ENCODE measurements at regions not wholly inside any gene's neighbourhood (a gene's known extent, or its start where the extent isn't known, plus 50 kb on each side); places are given as distances from the start of the nearest gene placed in this dataset.

GRCh38 chr4:11622961-11623725 is 194.4 kb upstream of the HS3ST1 start:
- in situ Hi-C loops (cut with HindIII; ENCODE audit: low sequenced_read_pairs): no loop called here
- no peak overlapping the region for H3K4me3 ChIP-seq (ENCODE audit: low read depth, low read length)
- no peak for DNase-seq (ENCODE audit: low read depth)
- TF ChIP-seq CTCF (IDR thresholded peaks at IDR 0.05; ENCODE audit: low read depth, low read length, missing control alignments): no peak

GRCh38 chr4:11620861-11621260 is 192.2 kb upstream of the HS3ST1 start:
- in situ Hi-C loops (cut with HindIII; ENCODE audit: low sequenced_read_pairs): no loop called here
- TF ChIP-seq CTCF (IDR thresholded peaks at IDR 0.05; ENCODE audit: low read depth, low read length, missing control alignments): no peak
- no peak overlapping the region for H3K4me3 ChIP-seq (ENCODE audit: low read depth, low read length)
- no peak for DNase-seq (ENCODE audit: low read depth)

- TF ChIP-seq CTCF (IDR thresholded peaks at IDR 0.05; ENCODE audit: low read depth, low read length, missing control alignments): no peak
- in situ Hi-C loops (cut with HindIII; ENCODE audit: low sequenced_read_pairs): no loop called here
- H3K4me3 ChIP-seq (ENCODE audit: low read depth, low read length): no peak overlapping the region
- DNase-seq (ENCODE audit: low read depth): no peak
Observed at GRCh38 chr4:11618666-11619282, 190.1 kb upstream of the HS3ST1 start.

- in situ Hi-C loops (cut with HindIII; ENCODE audit: low sequenced_read_pairs): no loop called here
- no peak for DNase-seq (ENCODE audit: low read depth)
- no peak overlapping the region for H3K4me3 ChIP-seq (ENCODE audit: low read depth, low read length)
- TF ChIP-seq CTCF (IDR thresholded peaks at IDR 0.05; ENCODE audit: low read depth, low read length, missing control alignments): no peak
Observed at GRCh38 chr4:11616856-11617255, 188.2 kb upstream of the HS3ST1 start.

GRCh38 chr4:11615601-11616000 is 186.9 kb upstream of the HS3ST1 start:
- no peak overlapping the region for H3K4me3 ChIP-seq (ENCODE audit: low read depth, low read length)
- no peak for TF ChIP-seq CTCF (IDR thresholded peaks at IDR 0.05; ENCODE audit: low read depth, low read length, missing control alignments)
- no peak for DNase-seq (ENCODE audit: low read depth)
- in situ Hi-C loops (cut with HindIII; ENCODE audit: low sequenced_read_pairs): no loop called here

- in situ Hi-C loops (cut with HindIII; ENCODE audit: low sequenced_read_pairs): no loop called here
- no peak overlapping the region for H3K4me3 ChIP-seq (ENCODE audit: low read depth, low read length)
- no peak for DNase-seq (ENCODE audit: low read depth)
- no peak for TF ChIP-seq CTCF (IDR thresholded peaks at IDR 0.05; ENCODE audit: low read depth, low read length, missing control alignments)
Observed at GRCh38 chr4:11614426-11614825, 185.7 kb upstream of the HS3ST1 start.
